DMS114 treated with DMSO at 0.1 percent for 48 hours (cell line): ENCODE measurements at regions not wholly inside any gene's neighbourhood (a gene's known extent, or its start where the extent isn't known, plus 50 kb on each side); places are given as distances from the start of the nearest gene placed in this dataset.
"Not testable (repeated sequence)": the region's sequence is repeated elsewhere in the genome, so short reads cannot be mapped to it uniquely, and the experiment has no call there.

Experiments
- DNase-seq: peaks from one replicate; lab custom pipeline; 2025; ENCODE audit not compliant: unreplicated experiment; lab: John Stamatoyannopoulos, UW

- DNase-seq: no peak
Observed at GRCh38 chr1:173300061-173301044, 93.2 kb upstream of the TNFSF4 start.

- no peak for DNase-seq
Observed at GRCh38 chr1:173301507-173301906, 94.4 kb upstream of the TNFSF4 start.

GRCh38 chr1:173302366-173302765, 95.2 kb upstream of the TNFSF4 start:
- no peak for DNase-seq

- DNase-seq: no peak
Observed at GRCh38 chr1:173302890-173303829, 96.0 kb upstream of the TNFSF4 start.

GRCh38 chr1:173303984-173304383, 96.9 kb upstream of the TNFSF4 start:
- no peak for DNase-seq

GRCh38 chr1:173304529-173305227, 97.5 kb upstream of the TNFSF4 start:
- no peak for DNase-seq

- no peak for DNase-seq
Observed at GRCh38 chr1:173307845-173308244, 100.7 kb upstream of the TNFSF4 start.

GRCh38 chr1:173314656-173315055, 107.5 kb upstream of the TNFSF4 start:
- no peak for DNase-seq

- no peak for DNase-seq
Observed at GRCh38 chr1:173315296-173315695, 108.2 kb upstream of the TNFSF4 start.

- DNase-seq: no peak
Observed at GRCh38 chr1:173318788-173319187, 111.7 kb upstream of the TNFSF4 start.

- DNase-seq: not testable (repeated sequence)
Observed at GRCh38 chr1:173324352-173324751, 117.2 kb upstream of the TNFSF4 start.

GRCh38 chr1:173327987-173328386, 120.9 kb upstream of the TNFSF4 start:
- DNase-seq: not testable (repeated sequence)

- no peak for DNase-seq
Observed at GRCh38 chr1:173328961-173329360, 121.8 kb upstream of the TNFSF4 start.

GRCh38 chr1:173329726-173330125, 122.6 kb upstream of the TNFSF4 start:
- no peak for DNase-seq

GRCh38 chr1:173330149-173330951, 123.2 kb upstream of the TNFSF4 start:
- no peak for DNase-seq

- DNase-seq: not testable (repeated sequence)
Observed at GRCh38 chr1:173330952-173331548, 123.9 kb upstream of the TNFSF4 start.

- DNase-seq: no peak
Observed at GRCh38 chr1:173332026-173332425, 124.9 kb upstream of the TNFSF4 start.

GRCh38 chr1:173333581-173333980, 126.5 kb upstream of the TNFSF4 start:
- DNase-seq: no peak

- no peak for DNase-seq
Observed at GRCh38 chr1:173337126-173337525, 130.0 kb upstream of the TNFSF4 start.

GRCh38 chr1:173341307-173341706, 134.2 kb upstream of the TNFSF4 start:
- DNase-seq: no peak
